HG02852 (cell line): ENCODE measurements at regions not wholly inside any gene's neighbourhood (a gene's known extent, or its start where the extent isn't known, plus 50 kb on each side); places are given as distances from the start of the nearest gene placed in this dataset.
A peak's percentile ranks its signal among the peaks of the same experiment; 100 is the strongest.

ENCODE experiments used
- ATAC-seq: cut with Tn5 transposase; IDR thresholded peaks from one replicate; pipeline ENCODE4 v1.9.1; 2021; ENCODE audit warnings: mild to moderate bottlenecking, moderate library complexity; ENCODE audit not compliant: unreplicated experiment

DNA sequence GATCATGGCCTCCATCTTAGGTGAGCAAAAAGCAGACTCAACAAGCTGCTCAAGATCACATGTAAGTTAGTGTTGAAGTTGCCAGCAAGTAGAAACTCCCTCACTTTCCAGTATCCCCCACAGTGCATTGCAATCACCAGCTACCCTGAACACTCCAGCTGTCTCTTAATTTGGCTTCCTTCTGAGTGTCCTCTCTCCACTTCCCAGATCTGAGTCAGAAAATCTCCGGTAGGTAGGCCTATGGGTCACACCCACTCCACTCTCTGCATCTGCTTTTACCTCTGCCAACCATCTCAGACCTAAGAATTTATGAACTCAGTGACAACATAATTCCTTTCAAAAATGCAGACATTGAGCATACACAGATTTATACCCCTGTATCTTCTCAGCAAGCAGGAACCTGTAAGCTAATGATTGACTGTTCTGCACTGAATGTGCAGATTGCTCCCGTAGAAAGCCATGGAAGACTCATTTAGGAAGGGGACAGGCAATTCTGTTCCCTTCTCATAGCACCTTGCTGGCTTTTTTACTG lies 656.9 kb downstream of the EPHA4 start:
- no peak for ATAC-seq

DNA sequence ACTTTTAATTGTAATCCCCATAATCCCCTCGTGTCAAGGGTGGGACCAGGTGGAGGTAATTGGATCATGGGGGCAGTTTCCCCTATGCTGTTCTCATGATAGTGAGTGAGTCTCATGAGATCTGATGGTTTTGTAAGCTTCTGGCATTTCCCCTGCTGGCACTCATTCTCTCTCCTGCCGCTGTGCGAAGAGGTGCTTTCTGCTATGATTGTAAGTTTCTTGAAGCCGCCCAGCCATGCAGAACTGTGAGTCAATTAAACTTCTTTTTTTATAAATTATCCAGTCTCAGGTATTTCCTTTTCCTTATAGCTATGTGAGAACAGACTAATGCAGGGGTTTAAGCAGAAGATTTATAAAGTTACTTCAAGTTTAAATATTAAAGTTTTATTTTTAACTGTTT lies 655.2 kb downstream of the EPHA4 start:
- no peak for ATAC-seq

DNA sequence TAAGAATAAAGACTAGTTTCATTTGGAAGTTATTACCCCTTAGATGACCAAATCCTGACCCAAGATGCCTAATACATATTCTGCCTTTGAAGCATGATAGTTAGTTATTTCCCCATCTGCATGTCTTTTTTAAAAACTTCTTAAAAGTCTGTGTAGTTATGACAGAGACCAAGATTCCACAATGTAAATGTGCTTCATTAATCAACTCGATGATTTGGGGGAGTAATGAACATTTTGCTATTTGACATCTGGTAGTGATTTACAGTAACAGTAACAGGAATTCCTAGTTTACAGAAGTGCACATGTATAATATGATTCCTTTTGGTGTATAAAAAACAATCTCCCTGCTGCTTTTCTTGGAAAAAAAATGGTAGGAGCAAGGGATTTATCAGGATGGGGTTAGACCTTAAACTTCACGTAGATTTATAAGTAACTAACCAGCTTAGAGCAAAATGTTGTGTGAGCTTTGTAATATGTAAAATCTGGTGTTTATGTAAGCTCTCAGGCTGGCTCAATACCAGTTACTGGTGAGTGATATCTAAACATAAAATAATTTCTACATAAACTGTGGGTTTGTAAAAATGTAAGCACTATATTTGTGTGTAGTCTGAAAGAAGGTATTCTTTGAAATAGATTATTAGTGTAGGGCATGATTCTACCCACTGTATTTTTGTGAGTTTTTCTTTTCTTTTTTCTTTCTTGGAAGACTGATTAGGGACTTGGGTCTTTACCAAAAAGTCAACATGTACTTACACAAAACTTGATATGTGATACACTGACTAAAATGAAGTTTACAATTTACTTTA lies 641.6 kb downstream of the EPHA4 start:
- ATAC-seq = no peak

GRCh38 chr2:220931491-220931890 lies 640.6 kb downstream of the EPHA4 start:
- no peak for ATAC-seq

- ATAC-seq = no peak
Observed at GRCh38 chr2:220932041-220932440, 640.1 kb downstream of the EPHA4 start.

DNA sequence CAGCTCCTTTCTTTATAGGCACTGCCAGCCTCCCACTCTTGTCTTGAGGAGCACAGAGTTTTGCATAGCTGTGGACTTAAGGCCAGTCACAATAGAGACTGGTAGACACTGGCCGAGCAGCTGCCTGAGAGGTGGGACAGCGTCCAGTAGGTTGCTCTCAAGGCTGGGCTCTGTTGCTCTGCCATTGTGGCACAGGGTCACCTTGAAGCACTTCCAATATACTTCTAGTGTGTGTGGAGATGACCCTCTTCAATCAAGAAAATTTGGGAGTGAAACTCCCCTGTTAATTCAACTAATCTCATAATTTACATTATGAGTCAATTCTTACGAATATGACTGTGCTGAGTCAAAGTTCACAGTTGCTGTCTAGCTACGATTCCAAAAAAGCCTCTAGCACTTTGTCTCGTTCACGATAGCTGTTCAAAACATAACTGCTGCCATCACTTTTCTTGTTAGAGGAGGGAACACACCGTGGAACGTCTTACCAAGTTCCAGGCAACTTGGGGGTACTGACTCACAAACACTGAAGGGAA lies 636.2 kb downstream of the EPHA4 start:
- peak; percentile 88 for ATAC-seq

DNA sequence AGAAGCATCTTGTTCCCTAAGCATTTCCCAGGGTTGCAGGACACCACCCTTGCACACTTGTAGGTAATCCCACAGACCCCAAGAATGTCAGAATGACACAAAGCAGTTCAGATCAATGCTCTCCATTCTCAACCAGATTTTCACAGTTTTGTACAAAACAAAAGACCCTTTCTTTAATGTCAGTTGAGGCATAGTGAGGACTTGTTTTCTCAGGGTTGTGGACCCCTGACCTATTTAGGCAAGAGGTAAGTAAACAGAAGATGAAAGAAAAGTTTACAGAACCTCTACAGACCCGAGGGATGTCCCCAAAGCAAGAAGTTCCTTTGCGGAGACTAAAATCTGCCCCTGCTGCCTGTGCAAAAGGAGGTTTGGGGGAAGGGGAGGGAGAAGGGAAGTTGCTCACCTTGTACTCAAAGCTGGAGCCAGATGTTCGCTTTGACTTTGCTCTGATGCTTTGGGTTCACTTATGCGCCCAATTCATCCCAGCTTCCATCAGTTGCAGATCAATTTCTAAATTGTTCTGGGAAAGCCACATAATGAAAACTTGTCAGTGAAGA lies 635.4 kb downstream of the EPHA4 start:
- ATAC-seq = no peak

GRCh38 chr2:220937245-220937644 lies 634.9 kb downstream of the EPHA4 start:
- ATAC-seq = no peak

DNA sequence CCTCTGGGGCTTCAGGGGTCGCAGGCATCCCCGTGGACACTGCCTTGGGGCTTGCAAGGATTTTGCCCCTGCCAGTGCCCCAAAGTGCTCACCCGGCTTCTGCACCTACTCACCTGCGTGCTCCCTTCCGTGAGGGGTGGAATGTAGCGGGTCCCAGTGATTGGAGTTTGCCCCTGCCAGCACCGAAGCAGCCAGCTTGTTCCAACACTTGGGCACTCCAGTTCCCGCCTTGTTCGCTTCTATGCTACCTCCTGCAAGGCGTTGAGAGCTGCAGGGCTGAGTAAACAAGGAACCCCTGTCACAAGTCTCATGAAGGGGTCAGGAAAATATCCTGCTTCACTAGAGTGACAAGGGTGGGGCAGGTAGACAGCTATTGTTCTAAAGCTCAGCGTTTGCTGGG lies 631.5 kb downstream of the EPHA4 start:
- no peak for ATAC-seq

DNA sequence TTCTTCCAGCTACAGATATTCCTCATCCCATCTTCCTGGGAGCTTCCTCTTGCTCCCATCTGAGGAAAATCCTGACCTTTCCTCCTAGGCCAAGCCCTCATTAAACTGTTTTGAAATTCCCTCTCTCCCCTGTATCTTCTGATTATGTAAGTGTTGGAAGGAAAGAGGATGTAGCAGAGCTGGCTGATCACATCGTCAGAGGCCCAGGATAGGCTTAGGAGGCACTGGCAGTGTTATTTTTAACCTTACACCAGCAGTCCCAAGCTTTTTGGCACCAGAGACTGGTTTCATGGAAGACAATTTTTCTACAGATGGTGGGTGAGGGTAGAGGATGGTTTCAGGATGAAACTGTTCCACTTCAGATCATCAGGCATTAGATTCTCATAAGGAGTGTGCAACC lies 630.4 kb downstream of the EPHA4 start:
- no peak for ATAC-seq

GRCh38 chr2:220946552-220946951 lies 625.6 kb downstream of the EPHA4 start:
- no peak for ATAC-seq

DNA sequence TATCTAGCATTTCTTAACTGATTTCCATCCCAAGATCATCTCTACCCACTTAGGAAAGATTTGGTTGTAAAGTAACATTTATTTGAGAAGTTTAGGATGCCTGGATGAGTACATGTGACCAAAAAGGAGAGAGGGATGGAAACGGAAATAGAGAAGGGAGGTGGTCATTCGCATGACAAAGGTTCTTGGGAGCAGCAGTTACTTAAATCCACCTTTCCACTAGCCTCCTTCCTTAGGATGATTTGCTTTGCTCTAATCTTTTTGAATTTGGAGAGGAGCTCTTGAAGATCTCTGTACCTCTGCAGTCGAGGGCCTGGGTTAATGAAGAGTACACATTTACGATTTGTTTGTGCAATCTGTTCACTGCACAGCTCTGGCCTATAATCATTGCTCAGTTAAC lies 623.5 kb downstream of the EPHA4 start:
- no peak for ATAC-seq

GRCh38 chr2:220949466-220949865 lies 622.6 kb downstream of the EPHA4 start:
- ATAC-seq = no peak

- no peak for ATAC-seq
Observed at GRCh38 chr2:220955776-220956175, 616.3 kb downstream of the EPHA4 start.

DNA sequence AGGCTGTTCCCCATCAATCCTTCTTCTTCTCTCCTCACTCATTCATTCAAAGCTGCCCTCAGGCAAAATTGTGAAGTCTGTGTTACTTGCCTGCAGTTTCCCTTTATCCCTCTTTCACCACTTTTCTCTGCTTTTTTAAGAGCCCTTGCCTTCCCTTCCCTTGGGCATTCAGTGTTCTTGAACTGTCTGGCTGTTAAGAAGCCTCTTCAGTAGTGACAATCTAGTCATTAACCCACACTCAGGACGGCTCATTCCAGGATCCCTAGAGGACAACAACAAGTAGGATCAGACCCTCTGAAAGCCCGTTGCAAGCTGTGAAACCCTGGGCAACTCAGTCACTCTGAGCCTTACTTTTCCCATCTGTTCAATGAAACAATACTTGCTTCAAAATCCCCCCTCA lies 615.7 kb downstream of the EPHA4 start:
- no peak for ATAC-seq

DNA sequence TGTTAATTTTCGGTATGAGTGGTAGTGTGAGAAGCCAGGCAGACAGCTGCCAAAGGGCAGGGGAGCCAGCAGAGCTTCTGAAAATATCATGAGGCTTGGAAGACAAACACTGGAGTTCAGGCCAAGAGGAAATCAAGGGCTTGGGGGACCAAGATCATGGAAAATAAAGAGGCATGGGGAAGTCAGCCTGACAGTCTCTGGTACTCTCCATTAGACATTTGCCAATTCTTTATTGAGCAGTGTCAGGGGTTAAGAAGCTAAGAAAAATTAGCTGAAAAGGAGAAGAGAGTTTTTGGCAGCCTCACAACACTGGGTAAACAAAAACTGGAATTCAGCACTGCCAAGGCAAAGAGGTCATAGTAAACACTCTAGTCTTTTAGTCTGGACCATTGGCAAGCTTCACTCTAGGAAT lies 612.7 kb downstream of the EPHA4 start:
- ATAC-seq = no peak

DNA sequence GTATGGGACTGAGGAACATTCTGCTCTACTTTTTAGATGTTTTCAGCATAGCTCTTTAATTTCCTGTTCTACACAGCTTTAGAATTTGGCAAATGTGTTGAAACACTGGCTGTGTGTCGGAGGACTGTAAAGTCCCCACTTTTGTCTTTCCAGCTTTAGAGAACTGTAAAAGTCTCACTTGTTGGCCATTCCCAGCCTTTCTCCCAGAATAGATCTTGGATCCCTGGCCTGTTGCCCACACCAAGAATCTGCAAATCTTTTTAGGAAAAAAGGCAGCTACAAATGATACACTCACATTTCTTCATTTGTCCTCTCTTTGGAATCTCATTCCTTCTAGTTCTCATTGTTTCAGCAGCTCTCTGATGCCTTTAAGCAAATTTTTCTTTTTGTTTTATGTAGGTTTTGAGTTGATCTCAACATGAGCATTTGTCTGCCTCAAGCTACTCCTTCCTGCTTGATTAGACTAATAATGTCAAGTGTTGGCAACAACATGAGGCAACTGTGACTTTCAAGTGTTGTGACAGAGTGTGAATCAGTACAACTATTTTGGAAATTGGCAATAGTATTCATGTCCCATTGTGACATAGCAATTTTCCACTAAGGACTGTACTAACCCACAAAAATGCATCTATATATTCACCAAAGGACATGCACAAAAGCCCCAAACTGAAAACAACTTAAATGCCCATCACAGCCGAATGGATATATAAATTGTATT lies 610.8 kb downstream of the EPHA4 start:
- ATAC-seq = no peak

DNA sequence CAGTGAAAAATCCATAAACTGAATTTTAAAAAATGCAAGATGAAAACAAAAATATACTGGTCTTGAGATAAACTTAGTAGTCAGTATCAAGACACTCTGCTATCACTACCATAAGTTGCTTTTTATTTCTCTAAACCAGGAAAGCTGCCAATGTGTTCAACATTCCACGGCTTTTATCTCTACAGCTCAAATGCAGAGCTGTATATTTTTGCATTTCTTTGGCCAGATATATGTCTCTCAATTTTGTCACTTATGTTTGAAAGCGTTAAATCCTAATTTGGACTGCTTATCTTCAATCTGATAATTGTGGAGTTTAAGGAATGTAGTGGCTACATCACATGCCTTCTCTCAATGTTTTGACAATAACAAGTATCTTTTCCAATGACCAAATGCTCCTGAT lies 609.5 kb downstream of the EPHA4 start:
- no peak for ATAC-seq

DNA sequence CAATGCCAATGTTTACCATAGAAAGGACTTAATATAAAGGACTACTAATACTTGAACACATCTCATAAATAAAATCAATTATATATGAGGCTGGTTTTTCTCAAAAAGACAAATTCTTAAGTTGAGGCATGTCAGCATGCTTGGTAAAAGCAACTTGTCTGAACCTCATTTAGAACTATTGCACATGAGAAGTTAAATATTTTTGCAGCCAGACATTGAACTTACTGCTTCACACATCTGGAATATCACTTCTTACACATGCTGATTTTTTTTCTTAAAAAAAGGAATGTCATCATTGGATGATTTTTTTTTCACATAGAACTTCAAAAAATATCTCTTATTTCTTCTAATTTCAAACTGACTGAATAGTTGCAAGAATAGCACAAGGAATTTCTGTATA lies 609.0 kb downstream of the EPHA4 start:
- ATAC-seq = no peak

GRCh38 chr2:220963930-220964329 lies 608.2 kb downstream of the EPHA4 start:
- ATAC-seq = no peak

DNA sequence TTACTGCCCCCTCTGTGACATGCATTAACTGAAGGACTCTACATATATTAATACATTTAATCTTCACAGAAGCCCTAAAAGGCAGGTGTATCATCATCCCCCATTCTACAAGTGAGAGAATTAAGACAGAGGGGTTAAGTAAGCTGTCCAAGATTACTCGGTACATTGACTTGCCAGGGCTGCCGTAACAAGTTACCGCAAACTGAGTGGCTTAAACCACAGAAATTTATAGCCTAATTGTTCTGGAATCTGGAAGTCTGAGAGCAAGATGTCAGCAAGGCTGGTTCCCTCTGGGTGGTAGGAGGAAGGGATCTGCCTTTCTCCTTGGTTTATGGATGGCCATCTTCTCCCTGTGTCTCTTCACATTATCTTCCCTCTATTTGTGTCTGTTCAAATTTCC lies 605.5 kb downstream of the EPHA4 start:
- no peak for ATAC-seq

DNA sequence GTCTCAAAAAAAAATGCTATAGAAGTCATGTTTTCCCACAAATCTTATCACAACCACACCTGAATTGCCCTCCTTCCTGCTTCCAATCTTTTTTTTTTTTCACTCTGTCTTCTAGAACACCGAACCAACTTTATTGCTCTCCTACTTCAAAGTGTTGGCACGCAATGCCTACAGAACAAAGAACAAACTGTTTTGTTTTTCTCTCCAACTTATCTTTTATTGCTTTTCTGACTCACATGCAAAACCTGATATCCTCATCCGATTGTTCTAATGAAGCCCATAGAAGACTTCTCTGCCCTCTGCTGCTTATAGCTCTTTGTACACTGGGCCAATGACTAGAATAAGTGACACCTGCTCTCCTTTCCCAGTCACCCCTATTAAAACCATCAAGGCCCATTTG lies 602.8 kb downstream of the EPHA4 start:
- no peak for ATAC-seq
